ENCODE measurements at regions not wholly inside any gene's neighbourhood (a gene's known extent, or its start where the extent isn't known, plus 50 kb on each side); places are given as distances from the start of the nearest gene placed in this dataset.
"Not testable (repeated sequence)": the region's sequence is repeated elsewhere in the genome, so short reads cannot be mapped to it uniquely, and the experiment has no call there.

DNA sequence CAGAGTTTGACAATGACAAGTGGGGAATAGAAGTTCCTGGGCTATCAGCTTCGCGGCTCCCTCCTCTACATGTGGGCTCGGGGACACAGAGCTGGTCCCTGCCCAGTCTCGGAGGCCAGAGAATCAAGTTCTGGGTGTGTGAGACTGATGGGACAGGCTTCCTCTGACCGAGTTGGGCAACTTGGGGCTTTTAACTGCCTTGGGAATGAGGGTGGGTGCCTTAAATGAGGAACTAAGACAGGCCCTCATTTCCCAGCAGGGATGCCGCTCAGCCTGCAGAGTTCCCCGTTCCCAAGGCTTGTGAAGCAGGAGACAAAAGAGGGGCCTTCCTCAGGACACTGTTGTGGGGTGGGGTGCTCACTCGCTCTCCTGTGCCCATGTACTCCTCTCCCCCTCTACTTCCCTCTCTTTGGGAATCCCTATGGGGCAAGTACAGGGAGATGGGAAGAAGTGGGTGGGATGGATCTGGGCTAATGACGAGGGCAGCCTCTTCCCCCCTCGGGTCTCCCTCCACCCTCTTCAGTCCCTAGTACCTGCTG lies 290.2 kb downstream of the BCL2L11 start:
- not testable (repeated sequence) for H3K4me3 Mint-ChIP-seq, H3K4me1 Mint-ChIP-seq, H3K27me3 Mint-ChIP-seq, H3K27ac Mint-ChIP-seq, H3K9me3 Mint-ChIP-seq, H3K36me3 Mint-ChIP-seq

DNA sequence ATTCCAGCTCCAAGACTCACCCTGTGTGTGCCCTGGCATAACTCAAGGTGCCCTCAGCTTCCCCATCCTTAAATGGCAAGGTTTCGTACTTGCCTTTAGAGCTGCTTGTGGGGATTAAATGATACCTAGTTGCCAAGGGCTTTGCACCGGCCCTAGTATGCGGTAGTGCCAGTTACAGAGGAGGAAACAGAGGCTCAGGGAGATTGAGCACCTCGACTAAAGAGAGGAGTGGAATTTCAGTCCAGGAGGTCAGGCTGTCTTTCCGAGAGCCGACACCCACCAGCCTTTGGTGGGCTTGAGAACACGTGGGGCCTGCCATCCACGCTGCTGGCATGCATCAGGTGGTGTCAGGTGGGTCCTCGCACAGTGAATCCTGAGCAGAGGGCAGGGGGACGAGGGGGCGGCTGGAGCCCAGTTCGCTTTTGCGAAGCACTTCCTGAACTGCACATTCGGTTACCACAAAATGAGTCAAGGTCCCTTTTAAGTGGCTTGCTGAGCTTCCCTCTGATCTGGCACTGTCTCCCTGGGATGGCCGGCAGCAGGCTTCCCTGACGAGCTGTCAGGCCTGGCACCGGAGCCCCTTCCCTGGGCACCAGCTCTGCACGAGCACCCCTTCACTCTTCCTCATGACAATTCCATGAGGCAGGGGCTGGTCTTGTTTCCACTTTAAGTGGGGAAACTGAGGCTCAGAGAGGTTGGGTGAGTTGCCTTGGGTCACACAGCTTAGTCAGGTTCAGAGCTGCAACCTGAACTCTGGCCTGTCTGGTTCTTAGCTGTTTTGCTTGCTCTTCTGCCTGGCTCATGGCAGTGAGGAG lies 291.4 kb downstream of the BCL2L11 start:
- H3K27me3 Mint-ChIP-seq, H3K9me3 Mint-ChIP-seq, H3K27ac Mint-ChIP-seq, H3K4me3 Mint-ChIP-seq, H3K36me3 Mint-ChIP-seq, H3K4me1 Mint-ChIP-seq: not testable (repeated sequence)

DNA sequence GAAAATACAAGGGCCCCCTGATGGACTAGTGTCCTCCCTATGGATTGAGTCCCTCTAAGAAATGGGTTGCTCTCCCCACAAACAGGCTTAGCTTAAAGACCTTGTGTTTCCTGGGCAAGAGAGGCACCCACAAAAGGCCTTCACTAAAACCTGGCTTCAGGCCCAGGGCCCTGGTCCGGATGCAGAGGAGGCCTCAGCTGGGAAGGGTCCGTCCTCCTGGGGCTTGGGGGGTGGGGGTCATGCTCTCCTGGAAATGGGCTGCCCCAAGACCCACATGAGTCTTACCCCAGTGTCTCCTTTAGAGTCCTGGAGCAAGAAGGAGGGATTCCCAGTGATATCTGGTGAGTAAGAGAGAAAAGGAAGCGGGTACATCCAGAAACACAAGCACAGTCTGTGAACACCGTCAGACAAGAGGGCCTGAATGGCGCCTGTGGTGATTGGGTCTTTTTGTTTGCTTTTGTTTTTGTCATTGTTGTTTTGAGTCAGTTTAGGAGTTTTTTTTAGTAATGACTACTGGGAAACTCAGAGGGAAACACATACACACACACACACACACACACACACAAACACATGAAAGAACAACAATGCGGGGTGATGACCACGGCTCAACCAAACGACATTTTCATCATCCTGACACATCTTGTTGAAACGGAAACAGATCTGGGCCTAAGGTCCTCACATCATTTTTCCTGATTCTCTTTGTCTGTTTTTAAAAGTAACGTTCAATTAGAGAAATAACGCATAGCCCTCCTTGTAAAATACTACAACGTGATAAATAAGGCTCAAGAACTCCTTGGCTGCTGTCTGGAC lies 292.3 kb downstream of the BCL2L11 start:
- H3K9me3 Mint-ChIP-seq, H3K4me3 Mint-ChIP-seq, H3K27ac Mint-ChIP-seq, H3K36me3 Mint-ChIP-seq, H3K4me1 Mint-ChIP-seq, H3K27me3 Mint-ChIP-seq: not testable (repeated sequence)

DNA sequence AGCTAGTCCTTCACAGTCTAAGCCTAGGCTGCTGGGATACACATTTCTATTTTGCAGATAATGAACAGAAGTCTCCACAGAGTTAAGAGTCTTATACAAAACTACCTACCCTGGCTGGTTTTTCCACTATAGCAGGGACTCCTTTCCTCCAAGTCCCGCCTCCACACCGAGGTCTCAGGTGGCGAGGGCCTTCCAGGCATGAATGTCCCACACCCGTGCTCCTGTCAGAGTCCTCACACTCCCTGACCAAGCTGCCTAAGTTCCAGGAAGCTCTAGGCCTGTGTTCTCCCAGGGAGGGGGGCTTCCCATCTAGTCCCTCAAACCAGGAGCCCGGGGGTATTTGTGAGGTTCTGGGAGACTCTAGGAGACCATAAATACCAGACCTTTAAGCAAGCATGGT lies 293.2 kb downstream of the BCL2L11 start:
- not testable (repeated sequence) for H3K27ac Mint-ChIP-seq, H3K9me3 Mint-ChIP-seq, H3K36me3 Mint-ChIP-seq, H3K27me3 Mint-ChIP-seq, H3K4me3 Mint-ChIP-seq, H3K4me1 Mint-ChIP-seq

DNA sequence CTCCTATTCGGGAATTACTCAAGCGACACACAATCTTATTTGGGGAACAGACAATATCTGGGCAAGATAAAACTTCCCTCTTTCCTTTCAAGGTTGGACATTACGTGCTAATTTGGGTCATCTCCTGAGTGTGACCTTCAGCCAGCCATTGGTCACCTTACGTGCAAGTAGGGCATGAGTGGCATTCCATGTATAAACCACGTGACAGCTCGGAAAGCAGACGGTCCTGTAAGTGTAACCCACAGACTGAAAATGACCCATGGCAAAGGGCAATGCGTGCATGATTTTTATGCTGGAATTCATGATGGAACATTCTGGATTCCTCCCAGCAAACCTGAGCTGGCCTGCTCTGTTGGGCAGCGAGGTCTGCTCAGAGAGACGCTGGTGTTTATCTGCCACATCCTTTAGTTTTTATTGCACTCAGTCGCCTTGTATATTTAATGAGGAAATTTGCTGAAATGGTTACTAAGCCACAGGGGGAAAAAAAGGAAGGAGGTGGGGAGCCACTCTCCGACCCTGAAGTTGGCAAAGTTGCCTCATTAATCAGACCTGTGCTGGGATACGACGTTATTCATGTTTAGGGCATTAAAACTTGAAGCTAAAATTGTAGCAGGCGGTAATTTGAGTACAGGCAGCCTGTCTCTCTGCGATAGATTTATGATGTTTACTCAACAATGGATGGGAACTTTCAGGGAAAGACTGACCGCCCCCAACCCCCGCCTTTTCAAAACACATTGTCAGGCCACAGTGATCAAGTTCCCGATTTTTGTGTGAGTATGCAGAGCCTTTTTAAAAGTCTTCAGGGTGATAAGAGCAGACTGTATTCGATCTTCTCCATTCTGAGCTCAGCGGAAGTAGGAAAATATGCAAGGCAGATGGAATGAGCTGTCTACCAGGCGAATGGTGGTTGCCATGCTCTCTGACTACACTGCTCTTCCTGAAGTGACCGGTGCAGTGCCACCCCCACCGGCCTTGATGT lies 295.3 kb downstream of the BCL2L11 start:
- not testable (repeated sequence) for H3K27ac Mint-ChIP-seq, H3K36me3 Mint-ChIP-seq, H3K4me3 Mint-ChIP-seq, H3K9me3 Mint-ChIP-seq, H3K27me3 Mint-ChIP-seq
- peaks cover 13% of the 10 kb centered on the region for H3K4me1 Mint-ChIP-seq

DNA sequence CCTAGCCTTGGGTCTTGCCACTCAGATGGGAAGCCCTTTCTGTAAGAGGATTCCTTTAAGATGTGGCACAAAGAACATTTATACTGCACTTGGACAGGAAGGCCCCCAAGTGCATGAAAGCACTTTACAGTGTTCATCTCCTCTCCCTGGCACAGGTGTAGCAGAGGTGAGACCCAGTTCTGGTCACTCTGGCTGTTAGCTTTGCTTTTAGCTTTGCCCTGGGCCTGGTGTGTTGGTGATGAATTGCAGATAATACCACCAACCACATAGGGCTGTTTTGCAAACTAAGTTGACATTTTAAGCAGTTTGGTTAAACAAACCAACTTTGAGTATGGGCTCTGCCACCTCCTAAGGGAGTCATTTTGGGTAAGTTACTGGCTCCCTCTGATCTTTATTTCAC lies 296.3 kb downstream of the BCL2L11 start:
- not testable (repeated sequence) for H3K27me3 Mint-ChIP-seq, H3K4me3 Mint-ChIP-seq, H3K27ac Mint-ChIP-seq, H3K9me3 Mint-ChIP-seq, H3K36me3 Mint-ChIP-seq
- peaks cover 15% of the 10 kb centered on the region for H3K4me1 Mint-ChIP-seq

DNA sequence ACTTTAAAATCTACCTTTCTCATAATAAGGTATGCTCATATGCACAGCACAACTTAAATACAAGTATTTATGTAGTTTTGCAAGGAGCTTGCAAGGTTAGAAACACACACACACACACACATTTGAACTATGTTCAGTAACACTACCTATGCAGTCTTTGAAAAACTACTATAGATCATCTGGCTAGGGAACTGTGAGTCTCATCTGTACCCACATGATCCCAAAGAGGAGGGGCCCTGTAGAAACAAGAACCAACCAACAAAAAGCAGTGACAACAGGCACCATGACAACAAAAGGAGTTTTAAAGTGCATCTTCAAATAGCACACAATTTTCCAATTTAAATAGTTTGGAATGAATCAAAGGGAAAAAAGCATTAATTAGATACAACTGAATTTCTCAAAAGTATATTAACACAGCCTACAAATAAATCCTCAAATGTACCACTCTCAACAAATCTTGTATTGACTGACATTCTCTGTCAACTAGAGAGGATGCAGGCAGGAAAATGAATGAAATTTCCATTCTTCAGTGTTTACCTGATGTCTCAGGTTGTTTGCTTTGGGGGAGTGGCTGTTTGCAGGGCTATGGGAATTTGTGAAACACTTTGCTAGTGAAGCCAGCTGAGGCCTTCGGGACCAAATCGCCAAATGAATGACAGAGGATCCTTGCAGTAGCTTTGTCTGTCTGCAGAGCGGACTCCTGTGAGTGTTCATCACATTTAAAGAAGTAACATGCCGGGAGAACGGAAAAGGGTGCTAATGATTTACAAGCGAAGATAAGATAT lies 297.6 kb downstream of the BCL2L11 start:
- H3K36me3 Mint-ChIP-seq, H3K27me3 Mint-ChIP-seq, H3K27ac Mint-ChIP-seq, H3K9me3 Mint-ChIP-seq, H3K4me3 Mint-ChIP-seq: not testable (repeated sequence)
- H3K4me1 Mint-ChIP-seq = peaks cover 17% of the 10 kb centered on the region

DNA sequence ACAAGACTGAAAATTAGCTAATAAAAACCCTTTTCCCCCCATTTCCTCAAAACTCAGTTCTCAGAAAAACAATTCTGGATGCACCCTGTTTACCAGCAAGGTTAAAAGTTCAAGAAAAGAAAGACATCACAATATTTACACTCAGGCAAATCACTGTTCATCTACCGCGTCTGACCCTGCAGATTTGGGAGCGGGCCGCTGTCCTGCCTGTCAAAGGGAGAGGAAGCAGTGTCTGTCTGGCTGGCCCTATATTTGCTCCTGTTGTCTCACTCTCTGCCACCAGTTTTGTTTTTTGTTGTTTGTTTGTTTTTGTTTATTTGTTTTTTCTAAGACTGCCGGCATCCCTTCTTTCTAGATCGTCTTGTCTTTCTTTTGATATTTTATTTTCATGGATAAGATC lies 299.4 kb downstream of the BCL2L11 start:
- not testable (repeated sequence) for H3K36me3 Mint-ChIP-seq, H3K9me3 Mint-ChIP-seq, H3K27me3 Mint-ChIP-seq
- peak overlapping the region; percentile 43 for H3K27ac Mint-ChIP-seq
- peaks cover 17% of the 10 kb centered on the region for H3K4me1 Mint-ChIP-seq
- H3K4me3 Mint-ChIP-seq = peak overlapping the region; percentile 52

DNA sequence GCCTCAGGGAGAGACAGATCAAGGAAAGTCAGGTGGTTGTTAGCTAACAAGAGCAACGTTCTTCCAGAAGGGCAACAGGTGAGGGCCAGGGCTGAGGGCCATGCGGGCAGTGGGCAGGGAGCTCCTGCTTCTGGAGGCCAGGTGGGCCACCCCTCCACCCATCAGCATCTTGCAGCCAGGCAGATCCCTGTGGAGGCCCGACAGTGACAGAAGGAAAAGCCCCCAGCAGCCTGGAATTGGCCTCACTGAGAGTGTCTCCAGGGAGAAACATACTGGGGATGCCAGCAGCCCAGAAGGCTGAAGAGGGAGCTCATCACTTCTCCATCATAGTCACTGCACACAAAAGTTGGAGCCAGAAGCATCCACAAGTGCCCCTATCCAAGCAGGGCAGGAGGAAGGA lies 300.1 kb downstream of the BCL2L11 start:
- Mint-ChIP-seq H3K4me1 (peaks cover 22% of the 10 kb centered on the region), H3K4me3 (peak overlapping the region; percentile 11)
- not testable (repeated sequence) for H3K9me3 Mint-ChIP-seq, H3K27me3 Mint-ChIP-seq, H3K27ac Mint-ChIP-seq, H3K36me3 Mint-ChIP-seq

DNA sequence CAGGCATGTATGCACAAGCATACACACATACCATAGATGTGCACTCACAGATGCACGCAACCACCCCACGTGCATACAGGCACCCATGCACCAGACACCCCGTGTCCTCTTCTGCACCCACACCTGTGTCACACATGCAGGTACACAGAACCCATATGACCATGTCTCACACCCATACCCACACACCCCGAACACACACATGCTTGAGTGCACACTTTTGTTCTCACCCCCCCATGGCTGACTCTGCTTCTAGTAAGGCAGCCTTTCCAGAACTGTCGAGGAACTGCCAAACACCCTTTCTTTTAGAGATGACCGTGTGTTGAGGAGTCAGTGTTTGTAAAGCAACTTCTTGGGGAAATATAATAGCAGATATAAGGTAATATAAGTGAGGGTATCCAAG lies 301.2 kb downstream of the BCL2L11 start:
- not testable (repeated sequence) for H3K36me3 Mint-ChIP-seq, H3K4me3 Mint-ChIP-seq, H3K27me3 Mint-ChIP-seq, H3K9me3 Mint-ChIP-seq
- peaks cover 23% of the 10 kb centered on the region for H3K4me1 Mint-ChIP-seq
- H3K27ac Mint-ChIP-seq = peak overlapping the region; percentile 13

DNA sequence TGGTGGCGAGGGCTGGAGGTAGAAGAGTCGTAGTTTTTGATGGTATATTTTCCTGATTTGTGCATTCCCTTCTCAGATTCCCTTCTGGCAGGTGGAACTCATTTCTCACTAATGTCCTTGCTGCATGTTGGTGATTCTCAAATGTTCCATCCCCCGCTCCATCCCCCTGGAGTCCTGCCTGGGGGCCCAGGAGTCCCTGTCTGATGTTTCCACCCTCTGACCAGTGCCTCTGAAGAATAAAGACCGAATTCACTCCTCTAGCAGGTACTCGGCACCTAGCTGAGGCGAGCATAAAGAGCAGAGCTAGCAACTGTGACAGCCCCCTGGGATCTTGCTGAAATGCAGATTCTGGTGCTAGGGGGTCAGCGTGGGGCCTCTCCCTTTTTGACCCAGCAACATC lies 301.8 kb downstream of the BCL2L11 start:
- H3K27me3 Mint-ChIP-seq, H3K27ac Mint-ChIP-seq, H3K4me3 Mint-ChIP-seq, H3K9me3 Mint-ChIP-seq, H3K36me3 Mint-ChIP-seq: not testable (repeated sequence)
- peaks cover 26% of the 10 kb centered on the region for H3K4me1 Mint-ChIP-seq

DNA sequence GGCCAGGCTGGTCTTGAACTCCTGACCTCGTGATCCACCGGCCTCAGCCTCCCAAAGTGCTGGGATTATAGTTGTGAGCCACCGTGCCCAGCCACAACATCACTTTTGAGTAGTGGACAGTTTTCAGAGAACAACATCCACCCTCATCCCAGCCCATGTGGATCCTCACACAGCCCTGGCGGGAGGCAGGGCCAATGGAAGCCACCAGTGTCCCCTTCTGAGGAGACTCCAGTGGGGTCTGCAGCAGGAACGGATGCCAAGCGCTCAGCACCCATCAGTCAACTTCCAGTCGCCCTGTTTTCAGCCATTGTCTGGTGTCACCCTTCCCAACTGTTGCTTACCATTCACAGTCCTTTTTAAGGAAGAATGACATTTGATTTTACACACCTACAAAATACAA lies 302.5 kb downstream of the BCL2L11 start:
- not testable (repeated sequence) for H3K4me3 Mint-ChIP-seq, H3K36me3 Mint-ChIP-seq, H3K27ac Mint-ChIP-seq, H3K27me3 Mint-ChIP-seq, H3K9me3 Mint-ChIP-seq
- H3K4me1 Mint-ChIP-seq = peaks cover 24% of the 10 kb centered on the region

DNA sequence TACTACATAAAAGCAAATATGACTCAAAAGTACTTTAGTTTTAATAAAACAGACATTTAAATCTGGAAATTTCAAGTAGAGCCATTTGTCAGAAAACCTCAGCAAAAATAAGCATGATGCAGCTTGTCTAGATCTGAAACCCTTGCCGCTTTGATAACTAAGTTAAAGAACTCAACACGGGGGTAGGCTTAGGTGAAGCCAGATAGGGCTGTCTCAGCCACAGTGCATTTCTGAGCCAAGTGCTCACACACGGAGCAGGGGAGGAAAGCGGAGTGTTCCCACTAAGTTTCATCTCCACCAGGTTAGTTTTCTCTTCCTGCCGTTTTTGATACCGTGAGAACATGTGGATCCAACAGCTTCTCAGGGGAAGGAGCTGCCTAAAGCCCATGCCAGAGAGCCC lies 303.5 kb downstream of the BCL2L11 start:
- H3K4me3 Mint-ChIP-seq, H3K9me3 Mint-ChIP-seq, H3K36me3 Mint-ChIP-seq, H3K27me3 Mint-ChIP-seq, H3K27ac Mint-ChIP-seq: not testable (repeated sequence)
- peaks cover 27% of the 10 kb centered on the region for H3K4me1 Mint-ChIP-seq

DNA sequence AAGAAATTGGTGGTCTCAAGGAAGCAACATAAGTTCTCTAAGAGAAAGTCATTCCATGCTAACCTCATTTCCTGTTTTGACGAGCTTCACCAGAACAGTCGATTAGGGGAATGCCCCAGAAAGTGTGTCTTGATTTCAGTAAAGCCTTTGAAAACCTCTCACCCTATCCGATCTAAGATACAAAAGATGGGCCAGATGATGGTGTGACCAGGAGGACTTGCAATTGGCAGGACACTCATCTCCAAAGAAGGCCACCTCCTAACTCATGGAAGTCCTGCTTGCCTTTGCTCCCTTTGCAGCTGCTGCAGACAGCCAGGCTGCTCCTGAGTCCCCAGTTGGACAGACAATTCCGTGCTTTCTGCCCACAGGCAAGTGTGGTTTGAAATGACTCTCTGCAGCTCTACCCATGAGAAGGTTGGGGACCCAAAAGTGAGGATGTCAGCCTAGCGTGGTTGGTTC lies 304.2 kb downstream of the BCL2L11 start:
- H3K4me3 Mint-ChIP-seq, H3K36me3 Mint-ChIP-seq, H3K9me3 Mint-ChIP-seq, H3K27me3 Mint-ChIP-seq: not testable (repeated sequence)
- Mint-ChIP-seq H3K27ac (peak overlapping the region; percentile 41), H3K4me1 (peaks cover 27% of the 10 kb centered on the region)

DNA sequence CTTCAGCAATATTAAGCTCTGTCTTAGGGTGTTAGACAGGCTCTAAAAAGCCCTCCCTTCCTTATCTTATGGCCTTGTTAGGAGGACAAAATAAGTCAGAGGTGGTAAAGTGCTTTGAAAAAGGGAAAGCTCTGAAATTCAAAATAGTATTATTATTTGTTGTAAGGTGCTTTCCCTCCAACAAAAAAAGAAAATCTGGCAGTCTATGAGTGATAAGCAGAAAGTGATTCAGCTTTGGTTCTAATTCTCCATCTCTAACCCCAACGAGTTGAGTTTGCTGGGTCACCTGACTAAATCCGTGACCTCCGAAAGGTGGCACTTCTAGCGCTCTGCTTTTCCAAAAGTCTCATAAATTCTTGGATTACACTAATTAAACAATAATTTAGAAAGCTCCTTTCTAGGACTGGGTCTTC lies 305.1 kb downstream of the BCL2L11 start:
- peaks cover 25% of the 10 kb centered on the region for H3K4me1 Mint-ChIP-seq
- not testable (repeated sequence) for H3K27ac Mint-ChIP-seq, H3K4me3 Mint-ChIP-seq, H3K27me3 Mint-ChIP-seq, H3K36me3 Mint-ChIP-seq, H3K9me3 Mint-ChIP-seq

Data from activated naive CD4-positive, alpha-beta T cell treated with anti-CD3 and anti-CD28 coated beads, Interleukin-2, amount 50 U/mL, for 24 hours (primary cell).